HL-60 (cell line): ENCODE measurements at regions not wholly inside any gene's neighbourhood (a gene's known extent, or its start where the extent isn't known, plus 50 kb on each side); places are given as distances from the start of the nearest gene placed in this dataset.

ENCODE experiments used
- DNase-seq, 2 experiments: peaks; one replicate each; pipeline ENCODE4 v3.0.0-alpha.2; 2010 to 2020; ENCODE audit warnings: low read depth in 1 of 2, low spot score in 1 of 2
- H3K27ac ChIP-seq: fragments of 250-450 bp; sonication (Bioruptor Pico); replicated peaks from 2 replicates; pipeline ENCODE4 v1.5.1; 2020; ENCODE audit warnings: mild to moderate bottlenecking, moderate library complexity
- H3K27me3 ChIP-seq: fragments of 250-450 bp; sonication (Bioruptor Pico); 2 replicates; pipeline ENCODE4 v1.5.1; 2021; ENCODE audit warnings: mild to moderate bottlenecking, moderate library complexity; ENCODE audit not compliant: insufficient read depth, poor library complexity, severe bottlenecking
- H3K4me3 ChIP-seq: replicated peaks from 2 replicates; pipeline ENCODE4 v1.5.1; 2011; ENCODE audit warnings: mild to moderate bottlenecking, control low read depth, low read length; ENCODE audit not compliant: insufficient read depth
- GABPA ChIP-seq: IDR thresholded peaks from 2 replicates; pipeline ENCODE4 v1.6.1; 2012; ENCODE audit warnings: low read depth
- POLR2AphosphoS5 ChIP-seq: IDR thresholded peaks from 2 replicates; pipeline ENCODE4 v1.6.1; 2012; ENCODE audit warnings: low read depth
- SPI1 ChIP-seq: IDR thresholded peaks from 2 replicates; pipeline ENCODE4 v1.6.1; 2012; ENCODE audit warnings: low read depth, mild to moderate bottlenecking, borderline replicate concordance
- TF ChIP-seq, protein P1 (sequence below): IDR thresholded peaks from 2 replicates; pipeline ENCODE4 v1.6.1; 2012; ENCODE audit warnings: low read depth; ENCODE audit not compliant: insufficient replicate concordance
- TF ChIP-seq, protein P2 (sequence below): IDR thresholded peaks from one replicate; pipeline ENCODE4 v1.5.1; 2011; ENCODE audit warnings: low read length, control low read depth, inconsistent platforms; ENCODE audit not compliant: insufficient read depth

DNA sequence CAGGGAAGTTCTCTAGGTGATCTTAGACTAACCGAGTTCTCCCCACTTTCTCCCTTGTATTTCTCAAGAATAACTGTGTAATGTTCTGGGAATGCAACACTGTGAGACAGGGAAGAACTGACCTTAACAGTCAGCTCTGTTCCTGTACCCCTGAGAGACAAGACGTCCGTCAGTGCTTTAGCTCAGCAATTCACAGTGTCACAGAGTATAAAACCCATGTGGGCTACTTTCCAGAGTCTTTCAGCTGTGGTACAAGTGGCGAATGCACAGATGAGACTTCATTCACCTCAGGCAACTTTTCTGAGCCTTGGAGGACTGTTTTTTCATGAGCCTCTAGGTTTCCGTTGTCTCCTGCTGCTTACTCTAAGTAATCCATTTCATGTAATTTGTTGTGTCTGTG lies 458.8 kb downstream of the SPATA31D1 start:
- no peak for TF ChIP-seq POLR2AphosphoS5
- no peak for TF ChIP-seq SPI1
- TF ChIP-seq, protein P1, sequence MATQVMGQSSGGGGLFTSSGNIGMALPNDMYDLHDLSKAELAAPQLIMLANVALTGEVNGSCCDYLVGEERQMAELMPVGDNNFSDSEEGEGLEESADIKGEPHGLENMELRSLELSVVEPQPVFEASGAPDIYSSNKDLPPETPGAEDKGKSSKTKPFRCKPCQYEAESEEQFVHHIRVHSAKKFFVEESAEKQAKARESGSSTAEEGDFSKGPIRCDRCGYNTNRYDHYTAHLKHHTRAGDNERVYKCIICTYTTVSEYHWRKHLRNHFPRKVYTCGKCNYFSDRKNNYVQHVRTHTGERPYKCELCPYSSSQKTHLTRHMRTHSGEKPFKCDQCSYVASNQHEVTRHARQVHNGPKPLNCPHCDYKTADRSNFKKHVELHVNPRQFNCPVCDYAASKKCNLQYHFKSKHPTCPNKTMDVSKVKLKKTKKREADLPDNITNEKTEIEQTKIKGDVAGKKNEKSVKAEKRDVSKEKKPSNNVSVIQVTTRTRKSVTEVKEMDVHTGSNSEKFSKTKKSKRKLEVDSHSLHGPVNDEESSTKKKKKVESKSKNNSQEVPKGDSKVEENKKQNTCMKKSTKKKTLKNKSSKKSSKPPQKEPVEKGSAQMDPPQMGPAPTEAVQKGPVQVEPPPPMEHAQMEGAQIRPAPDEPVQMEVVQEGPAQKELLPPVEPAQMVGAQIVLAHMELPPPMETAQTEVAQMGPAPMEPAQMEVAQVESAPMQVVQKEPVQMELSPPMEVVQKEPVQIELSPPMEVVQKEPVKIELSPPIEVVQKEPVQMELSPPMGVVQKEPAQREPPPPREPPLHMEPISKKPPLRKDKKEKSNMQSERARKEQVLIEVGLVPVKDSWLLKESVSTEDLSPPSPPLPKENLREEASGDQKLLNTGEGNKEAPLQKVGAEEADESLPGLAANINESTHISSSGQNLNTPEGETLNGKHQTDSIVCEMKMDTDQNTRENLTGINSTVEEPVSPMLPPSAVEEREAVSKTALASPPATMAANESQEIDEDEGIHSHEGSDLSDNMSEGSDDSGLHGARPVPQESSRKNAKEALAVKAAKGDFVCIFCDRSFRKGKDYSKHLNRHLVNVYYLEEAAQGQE = no peak
- no peak for TF ChIP-seq GABPA
- TF ChIP-seq, protein P2, sequence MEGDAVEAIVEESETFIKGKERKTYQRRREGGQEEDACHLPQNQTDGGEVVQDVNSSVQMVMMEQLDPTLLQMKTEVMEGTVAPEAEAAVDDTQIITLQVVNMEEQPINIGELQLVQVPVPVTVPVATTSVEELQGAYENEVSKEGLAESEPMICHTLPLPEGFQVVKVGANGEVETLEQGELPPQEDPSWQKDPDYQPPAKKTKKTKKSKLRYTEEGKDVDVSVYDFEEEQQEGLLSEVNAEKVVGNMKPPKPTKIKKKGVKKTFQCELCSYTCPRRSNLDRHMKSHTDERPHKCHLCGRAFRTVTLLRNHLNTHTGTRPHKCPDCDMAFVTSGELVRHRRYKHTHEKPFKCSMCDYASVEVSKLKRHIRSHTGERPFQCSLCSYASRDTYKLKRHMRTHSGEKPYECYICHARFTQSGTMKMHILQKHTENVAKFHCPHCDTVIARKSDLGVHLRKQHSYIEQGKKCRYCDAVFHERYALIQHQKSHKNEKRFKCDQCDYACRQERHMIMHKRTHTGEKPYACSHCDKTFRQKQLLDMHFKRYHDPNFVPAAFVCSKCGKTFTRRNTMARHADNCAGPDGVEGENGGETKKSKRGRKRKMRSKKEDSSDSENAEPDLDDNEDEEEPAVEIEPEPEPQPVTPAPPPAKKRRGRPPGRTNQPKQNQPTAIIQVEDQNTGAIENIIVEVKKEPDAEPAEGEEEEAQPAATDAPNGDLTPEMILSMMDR = no peak
- H3K27me3 ChIP-seq = no peaks in the 10 kb centered on the region
- DNase-seq = no peak
- H3K27ac ChIP-seq = no peak overlapping the region
- H3K4me3 ChIP-seq = no peak overlapping the region

DNA sequence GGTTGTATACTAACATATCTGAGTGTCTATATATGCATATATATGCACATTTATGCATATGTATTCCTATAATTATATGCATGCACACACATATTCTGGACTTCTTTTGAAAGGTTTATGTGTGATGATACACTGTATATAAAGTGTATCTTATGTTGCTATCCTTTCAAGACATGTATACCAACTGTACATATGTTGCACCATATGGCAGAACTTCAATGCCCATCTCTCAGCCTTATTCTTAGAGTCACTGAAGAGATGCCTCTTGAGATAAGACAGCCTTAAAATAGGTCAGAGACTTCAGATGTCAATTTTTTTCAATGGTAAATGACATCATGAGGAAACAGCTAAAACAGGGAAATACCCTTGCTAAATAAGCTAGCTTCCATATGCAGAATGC lies 461.4 kb downstream of the SPATA31D1 start:
- no peaks in the 10 kb centered on the region for H3K27me3 ChIP-seq
- H3K27ac ChIP-seq = no peak overlapping the region
- DNase-seq = no peak
- TF ChIP-seq, protein P2 = no peak
- TF ChIP-seq, protein P1 = no peak
- TF ChIP-seq SPI1 (no peak), POLR2AphosphoS5 (no peak), GABPA (no peak)
- H3K4me3 ChIP-seq = no peak overlapping the region

DNA sequence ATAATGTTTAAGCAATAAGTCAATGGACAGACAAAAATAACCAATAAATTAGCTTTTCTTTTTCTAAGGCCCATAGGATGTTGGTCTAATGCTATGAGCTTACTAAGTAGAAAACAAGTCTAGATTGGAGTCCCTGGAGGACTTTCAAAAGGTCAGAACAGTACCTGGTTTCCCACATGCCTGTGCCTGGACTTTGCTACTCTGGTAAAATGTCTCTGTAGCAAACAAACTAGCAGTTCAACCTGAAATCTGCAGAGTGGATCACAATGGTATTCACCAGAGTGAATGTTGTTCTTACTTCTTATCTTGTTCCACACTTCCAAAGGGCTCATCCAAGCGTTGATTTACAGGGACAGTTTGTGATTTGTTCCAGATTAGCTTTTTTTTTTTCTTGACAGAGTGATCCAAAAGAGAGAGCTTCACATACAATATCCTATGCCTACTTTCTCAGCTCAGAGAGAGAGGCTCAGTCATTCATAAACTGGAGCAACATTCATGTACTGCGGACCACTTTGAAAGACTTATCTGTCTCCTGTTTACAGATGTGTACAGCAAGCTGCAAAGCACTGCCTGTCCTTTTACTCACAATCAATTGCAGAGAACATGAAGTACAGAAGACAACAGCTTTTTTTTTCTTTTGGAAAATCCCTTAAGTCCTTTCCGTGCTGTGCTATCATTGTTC lies 466.1 kb downstream of the SPATA31D1 start:
- H3K4me3 ChIP-seq = no peak overlapping the region
- H3K27ac ChIP-seq = no peak overlapping the region
- DNase-seq = no peak
- no peaks in the 10 kb centered on the region for H3K27me3 ChIP-seq
- TF ChIP-seq, protein P1 = no peak
- no peak for TF ChIP-seq POLR2AphosphoS5
